ENCODE measurements at regions not wholly inside any gene's neighbourhood (a gene's known extent, or its start where the extent isn't known, plus 50 kb on each side); places are given as distances from the start of the nearest gene placed in this dataset.
"Not testable (repeated sequence)": the region's sequence is repeated elsewhere in the genome, so short reads cannot be mapped to it uniquely, and the experiment has no call there.

GRCh38 chr3:74036102-74036501 lies 411.4 kb upstream of the PDZRN3 start:
- Mint-ChIP-seq H3K36me3 (ENCODE audit: low read depth) (no peaks in the 10 kb centered on the region), H3K27me3 (no peaks in the 10 kb centered on the region), H3K27ac (no peak overlapping the region), H3K4me3 (no peak overlapping the region), H3K4me1 (ENCODE audit: low read depth) (no peaks in the 10 kb centered on the region), H3K9me3 (no peaks in the 10 kb centered on the region)
- intact Hi-C loops (cut with micrococcal nuclease) = no loop called here

GRCh38 chr3:74033806-74034205 lies 409.1 kb upstream of the PDZRN3 start:
- H3K36me3 Mint-ChIP-seq (ENCODE audit: low read depth) = no peaks in the 10 kb centered on the region
- no peaks in the 10 kb centered on the region for H3K27me3 Mint-ChIP-seq
- no peaks in the 10 kb centered on the region for H3K4me1 Mint-ChIP-seq (ENCODE audit: low read depth)
- no peak overlapping the region for H3K4me3 Mint-ChIP-seq
- no peak overlapping the region for H3K27ac Mint-ChIP-seq
- no peaks in the 10 kb centered on the region for H3K9me3 Mint-ChIP-seq
- intact Hi-C loops (cut with micrococcal nuclease) = no loop called here

- Mint-ChIP-seq H3K4me1 (ENCODE audit: low read depth) (no peaks in the 10 kb centered on the region), H3K4me3 (no peak overlapping the region), H3K36me3 (ENCODE audit: low read depth) (no peaks in the 10 kb centered on the region), H3K27me3 (no peaks in the 10 kb centered on the region), H3K27ac (no peak overlapping the region), H3K9me3 (no peaks in the 10 kb centered on the region)
- intact Hi-C loops (cut with micrococcal nuclease) = no loop called here
Observed at GRCh38 chr3:74033381-74033780, 408.6 kb upstream of the PDZRN3 start.

- Mint-ChIP-seq H3K4me1 (ENCODE audit: low read depth) (no peaks in the 10 kb centered on the region), H3K27ac (no peak overlapping the region), H3K9me3 (no peaks in the 10 kb centered on the region), H3K27me3 (no peaks in the 10 kb centered on the region), H3K36me3 (ENCODE audit: low read depth) (no peaks in the 10 kb centered on the region), H3K4me3 (no peak overlapping the region)
- intact Hi-C loops (cut with micrococcal nuclease) = no loop called here
Observed at GRCh38 chr3:74027121-74027520, 402.4 kb upstream of the PDZRN3 start.

GRCh38 chr3:74023395-74023794 lies 398.7 kb upstream of the PDZRN3 start:
- H3K4me3 Mint-ChIP-seq = no peak overlapping the region
- H3K27ac Mint-ChIP-seq = no peak overlapping the region
- H3K36me3 Mint-ChIP-seq (ENCODE audit: low read depth) = no peaks in the 10 kb centered on the region
- no peaks in the 10 kb centered on the region for H3K9me3 Mint-ChIP-seq
- intact Hi-C loops (cut with micrococcal nuclease) = no loop called here
- H3K27me3 Mint-ChIP-seq = no peaks in the 10 kb centered on the region
- no peaks in the 10 kb centered on the region for H3K4me1 Mint-ChIP-seq (ENCODE audit: low read depth)

GRCh38 chr3:74021449-74021848 lies 396.7 kb upstream of the PDZRN3 start:
- no peak overlapping the region for H3K27ac Mint-ChIP-seq
- no peak overlapping the region for H3K4me3 Mint-ChIP-seq
- no peaks in the 10 kb centered on the region for H3K4me1 Mint-ChIP-seq (ENCODE audit: low read depth)
- no peaks in the 10 kb centered on the region for H3K36me3 Mint-ChIP-seq (ENCODE audit: low read depth)
- intact Hi-C loops (cut with micrococcal nuclease) = no loop called here
- no peaks in the 10 kb centered on the region for H3K27me3 Mint-ChIP-seq
- no peaks in the 10 kb centered on the region for H3K9me3 Mint-ChIP-seq

- Mint-ChIP-seq H3K4me3 (no peak overlapping the region), H3K4me1 (ENCODE audit: low read depth) (no peaks in the 10 kb centered on the region), H3K9me3 (no peaks in the 10 kb centered on the region), H3K36me3 (ENCODE audit: low read depth) (no peaks in the 10 kb centered on the region), H3K27me3 (no peaks in the 10 kb centered on the region), H3K27ac (no peak overlapping the region)
- intact Hi-C loops (cut with micrococcal nuclease) = no loop called here
Observed at GRCh38 chr3:74009961-74010844, 385.5 kb upstream of the PDZRN3 start.

GRCh38 chr3:74004386-74004785 lies 379.6 kb upstream of the PDZRN3 start:
- H3K4me1 Mint-ChIP-seq (ENCODE audit: low read depth) = no peaks in the 10 kb centered on the region
- H3K4me3 Mint-ChIP-seq = no peak overlapping the region
- H3K27me3 Mint-ChIP-seq = no peaks in the 10 kb centered on the region
- intact Hi-C loops (cut with micrococcal nuclease) = no loop called here
- no peak overlapping the region for H3K27ac Mint-ChIP-seq
- H3K9me3 Mint-ChIP-seq = no peaks in the 10 kb centered on the region
- no peaks in the 10 kb centered on the region for H3K36me3 Mint-ChIP-seq (ENCODE audit: low read depth)

- H3K36me3 Mint-ChIP-seq (ENCODE audit: low read depth) = no peaks in the 10 kb centered on the region
- intact Hi-C loops (cut with micrococcal nuclease) = no loop called here
- H3K4me3 Mint-ChIP-seq = no peak overlapping the region
Observed at GRCh38 chr3:74003734-74004133, 379.0 kb upstream of the PDZRN3 start.

GRCh38 chr3:74001436-74001835 lies 376.7 kb upstream of the PDZRN3 start:
- intact Hi-C loops (cut with micrococcal nuclease) = no loop called here
- H3K4me1 Mint-ChIP-seq (ENCODE audit: low read depth) = no peaks in the 10 kb centered on the region
- no peak overlapping the region for H3K27ac Mint-ChIP-seq
- no peaks in the 10 kb centered on the region for H3K9me3 Mint-ChIP-seq
- no peak overlapping the region for H3K4me3 Mint-ChIP-seq
- no peaks in the 10 kb centered on the region for H3K27me3 Mint-ChIP-seq
- H3K36me3 Mint-ChIP-seq (ENCODE audit: low read depth) = no peaks in the 10 kb centered on the region

More at GRCh38 chr3:74003734-74004133, 379.0 kb upstream of the PDZRN3 start:
- Mint-ChIP-seq H3K9me3 (no peaks in the 10 kb centered on the region), H3K27me3 (no peaks in the 10 kb centered on the region), H3K4me1 (ENCODE audit: low read depth) (no peaks in the 10 kb centered on the region), H3K27ac (no peak overlapping the region)

- no peak overlapping the region for H3K27ac Mint-ChIP-seq
- no peak overlapping the region for H3K4me3 Mint-ChIP-seq
- no peaks in the 10 kb centered on the region for H3K9me3 Mint-ChIP-seq
- no peaks in the 10 kb centered on the region for H3K36me3 Mint-ChIP-seq (ENCODE audit: low read depth)
- intact Hi-C loops (cut with micrococcal nuclease) = no loop called here
- no peaks in the 10 kb centered on the region for H3K27me3 Mint-ChIP-seq
- no peaks in the 10 kb centered on the region for H3K4me1 Mint-ChIP-seq (ENCODE audit: low read depth)
Observed at GRCh38 chr3:74000725-74001124, 376.0 kb upstream of the PDZRN3 start.

- H3K4me3 Mint-ChIP-seq = no peak overlapping the region
- H3K27ac Mint-ChIP-seq = no peak overlapping the region
- intact Hi-C loops (cut with micrococcal nuclease) = no loop called here
- no peaks in the 10 kb centered on the region for H3K36me3 Mint-ChIP-seq (ENCODE audit: low read depth)
- no peaks in the 10 kb centered on the region for H3K4me1 Mint-ChIP-seq (ENCODE audit: low read depth)
- no peaks in the 10 kb centered on the region for H3K9me3 Mint-ChIP-seq
- H3K27me3 Mint-ChIP-seq = no peaks in the 10 kb centered on the region
Observed at GRCh38 chr3:73999501-73999900, 374.8 kb upstream of the PDZRN3 start.

- H3K27me3 Mint-ChIP-seq; H3K4me1 Mint-ChIP-seq (ENCODE audit: low read depth); H3K4me3 Mint-ChIP-seq; H3K36me3 Mint-ChIP-seq (ENCODE audit: low read depth); H3K27ac Mint-ChIP-seq; intact Hi-C loops (cut with micrococcal nuclease): not testable (repeated sequence)
- H3K9me3 Mint-ChIP-seq = peaks cover 47% of the 10 kb centered on the region
Observed at GRCh38 chr3:73990691-73991090, 365.9 kb upstream of the PDZRN3 start.

- intact Hi-C loops (cut with micrococcal nuclease) = no loop called here
- H3K4me1 Mint-ChIP-seq (ENCODE audit: low read depth) = no peaks in the 10 kb centered on the region
- peaks cover 27% of the 10 kb centered on the region for H3K9me3 Mint-ChIP-seq
- H3K36me3 Mint-ChIP-seq (ENCODE audit: low read depth) = no peaks in the 10 kb centered on the region
- H3K4me3 Mint-ChIP-seq = no peak overlapping the region
- H3K27me3 Mint-ChIP-seq = no peaks in the 10 kb centered on the region
- H3K27ac Mint-ChIP-seq = no peak overlapping the region
Observed at GRCh38 chr3:73966733-73967132, 342.0 kb upstream of the PDZRN3 start.

GRCh38 chr3:73964818-73965217 lies 340.1 kb upstream of the PDZRN3 start:
- H3K27me3 Mint-ChIP-seq = no peaks in the 10 kb centered on the region
- H3K9me3 Mint-ChIP-seq = peaks cover 16% of the 10 kb centered on the region
- intact Hi-C loops (cut with micrococcal nuclease) = no loop called here
- no peaks in the 10 kb centered on the region for H3K4me1 Mint-ChIP-seq (ENCODE audit: low read depth)
- H3K27ac Mint-ChIP-seq = no peak overlapping the region
- H3K36me3 Mint-ChIP-seq (ENCODE audit: low read depth) = no peaks in the 10 kb centered on the region
- no peak overlapping the region for H3K4me3 Mint-ChIP-seq

Data from dendritic cell treated with granulocyte-macrophage colony-stimulating factor and Interleukin-4, amounts not matched to agents 40 ng/mL and 50 ng/mL, for 4 days (primary cell).